ENCODE measurements at regions not wholly inside any gene's neighbourhood (a gene's known extent, or its start where the extent isn't known, plus 50 kb on each side); places are given as distances from the start of the nearest gene placed in this dataset.

DNA sequence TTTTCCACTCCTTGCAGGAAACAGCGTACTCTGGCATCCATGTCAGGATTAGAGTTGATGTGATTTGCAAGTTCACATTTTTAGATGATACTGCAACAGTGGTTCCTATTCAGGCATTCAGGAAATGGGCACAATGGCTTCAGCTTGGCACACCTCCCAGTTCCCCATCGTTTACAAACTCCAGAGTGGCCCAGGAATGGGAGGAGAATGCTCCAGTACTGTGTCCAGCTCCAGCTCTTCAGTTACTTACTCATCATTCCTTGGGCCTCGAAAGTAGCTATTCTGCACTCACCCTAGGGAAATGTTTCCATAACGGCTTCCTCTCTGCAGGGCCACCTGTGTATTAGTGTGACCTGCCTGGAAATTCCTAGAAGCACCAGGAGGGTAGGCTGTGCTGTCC is 239.7 kb upstream of the RGS6 start:
- no peak for DNase-seq

- DNase-seq = no peak
These were observed 238.8 kb upstream of the RGS6 start for GRCh38 chr14:71693381-71693780.

DNA sequence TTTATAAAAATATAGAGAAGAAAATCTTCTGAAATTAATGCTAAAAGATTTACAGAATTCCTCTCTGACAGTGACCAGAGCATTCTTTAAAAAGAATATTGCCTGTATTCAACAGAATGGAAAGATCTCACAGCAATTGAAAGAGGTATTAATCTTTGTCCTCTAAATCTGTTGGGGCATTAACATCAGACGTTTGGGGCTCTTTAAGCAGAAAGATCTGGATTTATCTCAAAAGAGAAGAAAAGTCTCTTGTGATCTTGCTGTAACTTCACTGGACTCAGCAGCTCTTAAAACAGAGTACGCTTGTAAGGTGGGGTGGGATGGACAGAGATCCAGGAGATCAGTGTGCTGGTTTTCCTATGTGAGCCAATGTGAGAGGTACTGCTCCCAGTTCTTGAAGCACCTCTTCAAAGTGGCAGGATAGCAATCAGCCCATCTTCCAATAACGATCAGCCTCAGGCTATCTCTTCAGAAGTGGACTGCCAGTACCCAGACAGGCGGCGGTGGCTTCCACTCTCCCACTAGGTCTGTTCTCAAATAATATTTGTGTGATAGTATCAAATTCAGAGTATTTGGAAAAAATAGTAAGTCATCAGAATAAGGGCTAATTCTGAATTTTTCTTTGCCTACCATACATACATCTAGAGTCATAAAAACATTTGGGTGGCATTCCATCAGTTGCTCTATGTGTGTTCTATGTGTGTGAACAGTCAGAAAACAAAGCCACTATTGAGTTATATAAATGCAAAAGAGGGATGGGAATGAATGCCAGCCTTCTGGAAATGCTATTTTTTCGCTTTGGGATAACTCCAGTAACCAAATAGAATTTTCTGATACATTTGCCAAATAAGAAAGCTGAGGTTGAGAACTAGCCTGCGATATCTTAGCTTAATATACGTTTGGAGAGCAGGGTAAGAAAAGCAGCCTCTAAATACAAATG is 237.4 kb upstream of the RGS6 start:
- no peak for DNase-seq

GRCh38 chr14:71695611-71696350 is 236.4 kb upstream of the RGS6 start:
- no peak for DNase-seq

GRCh38 chr14:71698027-71698426 is 234.2 kb upstream of the RGS6 start:
- DNase-seq = no peak

GRCh38 chr14:71698673-71699072 is 233.6 kb upstream of the RGS6 start:
- no peak for DNase-seq

- DNase-seq = no peak
These were observed 230.2 kb upstream of the RGS6 start for GRCh38 chr14:71701990-71702389.

- no peak for DNase-seq
These were observed 229.4 kb upstream of the RGS6 start for GRCh38 chr14:71702786-71703185.

DNA sequence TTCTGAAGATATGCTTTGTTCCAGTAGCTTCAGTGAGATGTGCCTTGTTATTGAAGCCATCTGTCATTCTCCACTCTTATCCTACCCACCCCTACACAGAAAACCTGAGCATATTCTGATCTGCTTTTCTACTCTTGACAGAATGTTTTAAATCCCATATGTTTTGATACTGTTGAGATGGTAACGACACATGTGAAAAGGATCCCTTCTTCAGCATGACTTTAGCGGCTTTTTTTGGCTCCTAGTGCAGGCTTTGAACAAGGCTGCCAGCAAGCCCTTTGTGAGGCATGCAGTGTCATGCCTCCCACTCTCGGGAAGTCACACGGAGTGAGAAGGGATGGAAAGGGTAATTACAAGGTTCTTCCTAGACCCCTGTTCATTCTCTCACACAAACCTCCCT is 228.8 kb upstream of the RGS6 start:
- DNase-seq = peak in 1 of 2 experiments; percentile 5

GRCh38 chr14:71704210-71704609 is 228.0 kb upstream of the RGS6 start:
- no peak for DNase-seq

DNA sequence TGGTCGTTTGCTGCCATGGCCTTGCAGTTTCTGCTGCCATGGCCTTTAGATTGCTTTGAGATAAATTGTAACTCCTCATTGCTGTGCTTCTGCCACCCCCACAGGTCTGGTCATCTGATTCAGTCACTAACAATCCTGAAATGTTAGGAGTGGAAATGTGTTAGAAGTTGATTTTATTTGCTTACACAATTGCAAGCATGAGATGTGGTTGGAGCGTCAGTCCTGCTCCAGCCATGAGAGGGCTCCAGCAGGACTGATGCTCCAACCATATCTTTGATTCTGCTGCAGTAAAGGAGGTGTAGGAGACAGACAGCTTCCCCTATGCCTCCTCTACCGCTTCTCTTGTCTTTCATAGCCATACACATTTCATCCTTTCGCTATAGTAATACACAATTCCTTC is 226.8 kb upstream of the RGS6 start:
- DNase-seq = no peak

DNA sequence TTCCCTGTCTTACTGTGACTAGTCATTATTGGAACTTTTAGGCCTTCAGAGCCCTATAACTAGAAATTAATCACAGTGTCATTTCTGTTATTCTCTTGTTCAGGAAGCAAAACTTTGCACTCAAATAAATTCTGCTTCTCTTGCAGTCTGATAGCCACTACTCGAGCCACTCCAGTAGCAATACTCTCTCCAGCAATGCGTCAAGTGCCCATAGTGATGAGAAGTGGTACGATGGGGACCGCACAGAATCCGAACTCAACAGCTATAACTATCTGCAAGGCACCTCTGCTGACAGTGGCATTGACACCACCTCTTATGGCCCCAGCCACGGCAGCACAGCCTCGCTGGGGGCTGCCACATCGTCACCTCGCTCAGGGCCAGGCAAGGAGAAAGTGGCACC is 223.2 kb upstream of the RGS6 start:
- DNase-seq = no peak

- DNase-seq = no peak
These were observed 222.2 kb upstream of the RGS6 start for GRCh38 chr14:71709987-71710386.

DNA sequence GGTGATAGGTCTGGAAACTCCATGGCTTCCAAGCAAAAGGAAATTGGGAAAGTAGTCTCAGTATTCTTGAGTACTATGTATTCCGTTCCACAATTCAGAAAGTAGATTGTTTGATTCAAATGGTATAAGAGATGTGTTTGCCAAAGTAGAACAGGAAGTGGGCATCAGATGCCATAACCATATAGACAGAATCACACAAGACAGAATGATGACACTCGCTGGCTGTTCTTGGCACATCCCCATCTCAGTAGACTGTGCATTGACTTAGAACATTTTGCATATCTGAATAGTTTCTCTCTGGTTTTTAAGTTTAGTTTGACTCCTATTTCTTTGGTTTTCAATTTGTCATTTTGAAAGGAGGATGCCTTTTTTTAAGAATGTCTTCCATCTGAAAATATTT is 221.1 kb upstream of the RGS6 start:
- no peak for DNase-seq

GRCh38 chr14:71711619-71712018 is 220.6 kb upstream of the RGS6 start:
- DNase-seq = no peak

DNA sequence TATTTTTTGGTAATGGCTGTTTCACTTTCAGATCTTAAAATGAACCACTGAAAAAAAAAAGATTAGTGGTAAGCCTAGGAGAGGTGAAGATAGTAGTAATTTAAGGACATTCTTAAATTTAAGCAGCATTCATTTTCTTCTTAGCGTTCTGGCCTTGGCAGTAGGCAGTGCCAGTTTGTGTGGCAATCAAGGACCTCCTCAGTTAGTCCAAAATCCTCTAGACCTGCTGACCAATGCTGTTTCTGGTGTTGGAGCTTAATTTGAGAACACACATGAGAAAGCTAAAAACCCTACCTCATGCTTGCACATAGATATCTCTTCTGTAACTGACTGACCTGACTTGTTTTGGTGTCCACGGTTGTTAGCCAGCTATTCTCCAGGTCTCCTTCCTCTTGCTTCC is 219.8 kb upstream of the RGS6 start:
- no peak for DNase-seq

DNA sequence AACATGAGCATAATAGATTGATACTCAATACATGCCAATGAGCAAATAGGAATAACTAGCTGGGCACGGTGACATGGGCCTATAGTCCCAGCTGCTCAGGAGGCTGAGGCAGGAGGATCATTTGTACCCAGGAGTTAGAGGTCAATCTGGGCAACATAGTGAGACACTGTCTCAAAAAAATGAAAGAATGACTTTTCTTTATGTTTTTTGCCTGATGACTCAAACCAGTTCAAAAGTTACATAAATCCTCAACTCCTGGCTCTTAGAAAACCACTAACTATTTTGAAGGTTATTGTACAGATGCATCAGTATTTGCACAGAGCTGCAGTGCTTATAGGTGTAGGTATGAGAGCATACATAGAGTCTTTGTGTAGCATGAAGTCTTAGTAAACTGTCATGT is 219.2 kb upstream of the RGS6 start:
- DNase-seq = no peak

- DNase-seq = no peak
These were observed 218.8 kb upstream of the RGS6 start for GRCh38 chr14:71713451-71713850.

DNA sequence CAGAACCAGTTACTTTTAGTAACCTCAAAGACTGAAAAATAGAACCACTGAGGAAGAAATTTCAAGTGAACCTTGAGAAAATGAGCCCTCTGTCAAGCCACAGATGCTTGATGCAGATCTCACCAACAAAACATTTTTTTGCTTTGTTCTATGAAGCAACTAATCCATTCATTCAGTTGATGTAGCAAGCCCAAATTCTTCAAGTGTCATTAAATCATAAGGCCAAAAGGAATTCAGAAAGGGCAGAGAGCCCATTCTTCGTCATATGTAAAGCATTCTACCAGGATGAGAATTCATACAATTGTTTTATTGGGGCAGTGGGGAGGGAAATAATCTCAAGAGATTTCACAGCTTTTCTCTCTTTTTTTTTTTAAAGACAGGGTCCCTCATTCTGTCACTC is 218.0 kb upstream of the RGS6 start:
- DNase-seq = no peak

DNA sequence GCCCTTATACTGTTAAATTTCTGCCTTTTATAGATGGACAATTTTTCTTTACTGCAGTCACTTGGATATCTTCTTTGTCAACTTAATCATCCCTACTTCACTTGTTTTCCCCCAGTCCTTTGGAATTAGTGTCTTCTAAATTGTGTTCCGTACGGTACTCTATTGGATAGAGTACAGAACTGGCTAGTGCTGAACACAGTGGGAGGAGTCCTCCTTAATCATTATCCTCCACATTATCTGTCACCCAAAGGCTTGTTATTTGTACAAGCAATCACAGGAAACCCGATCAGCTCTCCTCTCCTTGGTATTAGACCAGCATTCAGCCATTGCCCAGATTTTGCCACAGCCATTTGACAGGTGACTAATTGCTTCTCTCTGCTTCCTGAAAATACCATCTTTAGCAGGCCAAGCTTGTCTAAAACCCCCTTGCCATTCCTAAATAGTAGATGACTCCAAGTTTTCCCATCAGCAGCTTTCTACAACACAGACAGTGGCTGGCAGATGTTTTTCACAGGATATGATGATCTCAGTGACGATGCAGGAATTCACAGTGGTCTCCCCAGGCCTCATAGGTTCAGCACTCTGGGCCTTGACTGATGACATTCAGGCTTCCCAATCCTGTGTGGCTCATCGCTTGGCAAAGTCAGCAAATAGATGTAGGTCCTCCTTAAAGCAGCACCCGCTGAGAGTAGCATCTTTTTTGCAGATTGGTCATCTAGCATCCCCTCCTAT is 216.0 kb upstream of the RGS6 start:
- DNase-seq = no peak

DNA sequence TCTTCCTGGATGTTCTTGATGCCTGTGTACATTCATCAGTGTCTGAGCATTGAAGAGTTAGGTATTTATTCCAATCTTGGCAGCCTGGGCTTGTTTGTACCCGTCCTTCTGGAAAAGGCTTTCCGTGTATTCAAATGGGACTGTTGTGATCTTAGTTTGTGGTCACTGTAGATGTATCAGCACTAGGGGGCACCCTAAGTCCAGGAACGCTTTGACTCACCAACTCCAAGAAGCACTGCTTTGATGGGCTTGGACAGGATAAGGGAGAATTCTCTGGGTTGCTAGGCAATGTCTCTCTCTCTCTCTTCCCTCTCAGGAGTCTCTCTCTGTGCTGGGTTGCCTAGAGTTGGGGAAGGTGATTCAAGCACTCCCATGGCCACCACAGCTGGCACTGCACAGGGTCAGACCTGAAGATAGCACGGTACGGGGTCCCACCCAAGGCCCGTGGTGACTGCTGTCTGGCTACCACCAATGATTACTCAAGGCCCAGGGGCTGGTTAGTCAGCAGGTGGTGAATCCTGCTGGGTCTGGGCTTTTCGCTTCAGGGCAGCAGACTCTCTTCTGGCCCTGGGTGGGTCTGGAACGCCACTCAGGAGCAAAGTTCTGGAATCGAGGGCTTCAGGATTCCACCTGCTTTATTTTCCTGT is 211.1 kb upstream of the RGS6 start:
- DNase-seq = no peak

GRCh38 chr14:71721791-71722190 is 210.4 kb upstream of the RGS6 start:
- DNase-seq = no peak

- no peak for DNase-seq
These were observed 209.3 kb upstream of the RGS6 start for GRCh38 chr14:71722885-71723284.
